Middle frontal gyrus (tissue), 1 donor: ENCODE measurements at regions not wholly inside any gene's neighbourhood (a gene's known extent, or its start where the extent isn't known, plus 50 kb on each side); places are given as distances from the start of the nearest gene placed in this dataset.

Source experiments
- DNase-seq: peaks from one replicate; pipeline ENCODE4 v3.0.0-alpha.2; 2015; ENCODE audit warnings: low spot score; ENCODE audit errors: extremely low spot score

DNA sequence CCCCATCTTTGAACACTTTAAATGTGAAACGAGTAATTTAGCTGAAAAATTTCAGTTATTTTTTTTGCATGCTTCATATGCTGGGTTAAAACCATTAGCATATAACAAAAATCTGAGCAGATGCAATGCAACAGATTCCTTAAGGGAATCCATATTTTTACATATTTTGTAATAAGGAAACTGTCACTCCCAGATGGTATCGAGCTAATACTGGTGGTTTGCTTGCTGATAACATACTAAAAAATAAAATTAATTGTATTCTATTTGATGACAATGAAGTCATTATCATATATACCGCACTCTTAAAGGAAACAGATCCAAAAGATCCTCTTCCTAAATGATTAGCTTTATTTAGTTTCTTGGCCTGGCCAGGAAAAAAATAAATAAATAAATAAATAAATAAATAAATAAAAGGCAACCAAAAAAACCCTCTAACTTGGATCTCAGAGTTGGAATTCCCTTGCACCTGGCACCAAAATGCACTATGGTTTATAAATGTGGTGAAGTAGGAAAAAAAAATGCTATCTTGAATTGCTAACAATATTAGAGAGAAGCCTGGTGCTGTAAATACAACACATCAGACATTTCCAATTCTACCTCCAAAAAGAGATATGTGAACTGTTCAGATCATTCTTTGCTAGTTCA, 503.2 kb upstream of the ARRDC4 start:
- DNase-seq: no peak

DNA sequence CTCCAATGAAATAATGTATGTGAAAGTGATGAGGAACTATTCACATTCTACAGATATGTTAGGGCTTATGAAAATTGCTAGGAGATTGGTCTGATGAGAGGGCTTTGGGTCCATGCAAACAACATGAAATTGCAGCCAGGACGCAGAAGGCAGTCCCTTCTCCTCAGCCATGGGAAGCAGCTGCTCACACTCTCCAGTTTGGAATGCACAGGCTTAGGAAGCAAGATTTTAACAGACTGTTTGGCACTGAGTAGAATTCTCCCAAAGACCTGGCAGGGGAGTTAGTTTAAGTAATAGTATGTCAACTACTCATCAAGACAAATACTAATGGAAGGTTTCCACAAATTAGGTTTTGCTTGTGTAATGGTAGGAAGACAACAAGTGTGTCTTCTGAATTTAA, 500.7 kb upstream of the ARRDC4 start:
- no peak for DNase-seq

DNA sequence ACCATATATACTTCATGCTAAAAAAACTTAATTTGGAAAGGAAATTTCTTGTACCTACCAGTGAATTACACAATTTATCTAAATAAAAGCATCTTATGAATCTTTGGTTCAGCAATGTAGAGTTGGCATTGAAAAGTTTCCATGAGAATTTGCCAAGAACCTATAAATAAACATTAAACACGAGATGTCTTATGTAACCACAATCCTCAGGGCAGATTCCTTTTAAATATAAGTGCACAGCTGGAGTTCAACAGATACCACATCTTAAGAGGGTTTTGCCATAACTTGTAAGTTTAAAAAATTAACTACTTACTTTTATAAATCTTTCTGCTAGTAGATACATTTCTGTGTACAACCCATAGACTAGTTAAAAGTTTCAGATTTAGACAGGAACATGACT, 499.3 kb upstream of the ARRDC4 start:
- DNase-seq: no peak

GRCh38 chr15:97463696-97464095, 496.8 kb upstream of the ARRDC4 start:
- no peak for DNase-seq

GRCh38 chr15:97470417-97470816, 490.1 kb upstream of the ARRDC4 start:
- DNase-seq: no peak

DNA sequence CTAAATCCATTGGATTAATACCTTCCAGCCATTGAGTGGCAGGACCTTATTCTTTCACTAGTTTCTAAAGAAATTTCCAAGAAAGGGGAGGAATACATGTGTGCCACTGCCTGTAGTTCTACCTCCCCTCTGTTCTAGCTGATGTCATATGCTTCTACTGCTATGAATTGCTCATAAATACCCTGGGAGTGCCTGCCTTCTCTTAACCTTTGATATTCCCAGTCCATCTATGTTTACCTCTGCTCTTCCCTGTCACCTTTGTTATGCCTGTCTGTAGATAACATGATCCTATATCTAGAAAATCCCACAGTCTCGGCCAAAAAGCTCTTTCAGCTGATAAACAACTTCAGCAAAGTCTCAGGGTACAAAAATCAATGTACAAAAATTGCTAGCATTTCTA, 486.9 kb upstream of the ARRDC4 start:
- DNase-seq: no peak

DNA sequence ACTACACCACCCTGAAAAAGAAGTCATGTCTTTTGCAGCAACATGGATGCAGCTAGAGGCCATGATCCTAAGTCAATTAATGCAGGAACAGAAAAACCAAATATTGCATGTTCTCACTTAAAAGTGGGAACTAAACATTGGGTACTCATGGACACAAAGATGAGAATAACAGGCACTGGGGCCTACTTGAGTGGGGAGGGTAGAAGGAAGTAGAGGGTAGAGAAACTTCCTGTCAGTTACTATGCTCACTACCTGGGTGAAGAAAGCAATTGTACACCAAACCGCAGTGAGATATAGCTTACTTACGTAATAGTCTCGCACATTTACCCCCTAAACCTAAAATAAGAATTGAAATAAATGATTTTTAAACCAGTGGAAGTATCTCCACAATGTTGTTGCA, 480.5 kb upstream of the ARRDC4 start:
- no peak for DNase-seq

DNA sequence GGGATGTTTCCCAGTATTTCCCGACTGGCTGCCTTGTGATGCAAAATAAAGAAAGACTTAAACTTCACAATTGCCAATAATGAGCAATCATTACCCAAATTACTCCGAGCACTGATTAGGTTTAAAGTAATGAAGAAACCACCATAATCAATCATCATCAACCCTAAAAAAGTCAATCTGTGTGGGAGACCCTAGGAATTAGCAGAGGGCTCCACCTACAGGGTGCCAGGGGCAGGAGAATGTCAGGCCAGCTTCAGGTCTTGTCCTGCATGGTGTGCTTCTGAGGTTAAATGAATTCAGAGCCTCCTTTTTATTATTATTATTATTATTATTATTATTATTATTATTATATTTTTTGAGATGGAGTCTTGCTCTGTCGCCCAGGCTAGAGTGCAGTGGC, 478.0 kb upstream of the ARRDC4 start:
- DNase-seq: no peak

DNA sequence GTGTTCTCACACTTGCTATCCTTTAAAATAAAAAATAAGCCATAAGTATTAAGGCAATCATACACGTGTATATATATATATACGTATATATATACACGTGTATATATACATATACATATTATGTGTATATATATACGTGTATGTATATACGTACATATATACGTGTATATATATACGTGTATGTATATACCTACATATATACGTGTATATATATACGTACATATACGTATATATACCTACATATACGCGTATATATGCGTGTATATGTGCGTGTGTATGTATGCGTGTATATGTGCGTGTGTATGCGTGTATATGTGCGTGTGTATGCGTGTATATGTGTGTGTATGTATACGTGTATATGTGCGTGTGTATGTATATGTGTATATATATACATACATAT, 477.3 kb upstream of the ARRDC4 start:
- no peak for DNase-seq

DNA sequence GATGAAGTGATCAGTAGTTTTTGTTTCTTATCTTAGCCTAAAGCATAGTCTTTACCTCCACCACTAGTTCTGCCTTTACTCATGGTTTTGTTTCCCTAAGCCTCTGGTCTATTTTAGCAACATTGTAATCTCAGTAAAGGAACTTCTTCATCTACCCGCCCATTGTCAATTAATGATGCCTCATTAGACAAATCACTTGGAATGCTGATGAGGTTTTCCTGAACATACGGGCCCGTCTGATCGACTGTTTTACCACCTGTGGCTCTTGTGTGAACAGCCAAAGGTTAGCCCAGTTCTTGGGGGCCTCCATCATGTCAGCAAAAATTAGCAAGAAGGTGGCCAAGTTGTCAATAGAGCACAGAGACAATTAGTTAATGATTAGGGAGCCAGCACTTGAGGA, 470.1 kb upstream of the ARRDC4 start:
- DNase-seq: no peak

GRCh38 chr15:97501291-97501690, 459.2 kb upstream of the ARRDC4 start:
- no peak for DNase-seq

GRCh38 chr15:97502038-97502437, 458.5 kb upstream of the ARRDC4 start:
- no peak for DNase-seq

- no peak for DNase-seq
Observed at GRCh38 chr15:97504031-97504792, 456.3 kb upstream of the ARRDC4 start.

- DNase-seq: no peak
Observed at GRCh38 chr15:97517737-97518136, 442.8 kb upstream of the ARRDC4 start.

- no peak for DNase-seq
Observed at GRCh38 chr15:97520689-97521088, 439.8 kb upstream of the ARRDC4 start.

GRCh38 chr15:97521381-97522285, 438.9 kb upstream of the ARRDC4 start:
- peak; percentile 47 for DNase-seq

GRCh38 chr15:97522347-97522746, 438.2 kb upstream of the ARRDC4 start:
- DNase-seq: no peak

GRCh38 chr15:97525809-97526208, 434.7 kb upstream of the ARRDC4 start:
- DNase-seq: no peak

DNA sequence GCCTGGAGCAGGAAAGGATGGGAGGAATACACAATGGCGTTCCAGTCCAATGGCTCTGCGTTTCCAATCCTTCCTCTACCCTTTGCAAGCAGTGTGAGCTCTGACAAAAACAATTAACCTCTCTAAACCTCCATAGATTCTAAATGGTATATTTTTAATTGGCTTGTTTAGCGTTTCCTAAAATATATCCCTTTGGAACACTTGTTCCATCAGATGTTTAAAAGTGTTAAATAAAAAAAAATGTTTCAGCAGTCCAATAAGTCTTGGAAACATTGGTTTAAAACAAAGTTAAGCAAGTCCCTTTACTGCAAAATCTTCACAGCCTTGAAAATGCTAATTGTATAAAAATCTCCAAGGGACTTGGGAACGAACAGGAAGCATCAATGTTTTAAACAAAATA, 432.3 kb upstream of the ARRDC4 start:
- no peak for DNase-seq

DNA sequence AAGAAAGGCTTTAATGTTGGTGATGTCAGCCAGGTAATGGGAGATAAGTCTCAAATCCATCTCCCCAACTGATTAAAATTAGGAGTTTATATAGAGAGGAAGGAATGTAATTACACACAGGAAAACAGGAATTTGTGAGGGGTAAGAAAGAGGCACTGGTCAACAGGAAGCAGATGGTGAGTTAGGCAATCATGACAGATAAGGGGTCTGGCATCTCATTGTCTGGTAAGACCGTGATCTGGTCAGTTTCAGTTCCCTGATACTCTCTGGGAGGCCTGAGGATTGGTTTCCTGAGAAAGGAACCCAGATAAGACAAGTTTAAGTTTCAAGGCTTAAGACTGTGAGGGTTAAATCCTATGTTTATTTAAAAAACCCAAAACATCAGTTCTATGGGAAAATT, 414.7 kb upstream of the ARRDC4 start:
- DNase-seq: no peak

DNA sequence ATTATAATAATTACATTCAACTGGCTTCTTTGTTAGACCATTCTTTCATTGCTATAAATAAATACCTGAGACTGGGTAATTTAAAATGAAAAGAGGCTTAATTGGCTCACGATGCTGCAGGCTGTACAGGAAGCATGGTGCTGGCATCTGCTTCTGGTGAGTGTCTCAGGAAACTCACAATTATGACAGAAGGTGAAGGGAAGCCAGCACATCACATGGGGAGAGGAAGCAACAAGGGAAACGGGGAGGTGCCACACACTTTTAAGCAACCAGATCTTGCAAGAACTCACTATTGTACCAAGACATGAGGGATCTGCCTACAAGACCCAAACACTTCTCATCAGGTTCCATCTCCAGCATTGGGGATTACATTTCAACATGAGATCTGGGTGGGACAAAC, 413.1 kb upstream of the ARRDC4 start:
- DNase-seq: no peak

DNA sequence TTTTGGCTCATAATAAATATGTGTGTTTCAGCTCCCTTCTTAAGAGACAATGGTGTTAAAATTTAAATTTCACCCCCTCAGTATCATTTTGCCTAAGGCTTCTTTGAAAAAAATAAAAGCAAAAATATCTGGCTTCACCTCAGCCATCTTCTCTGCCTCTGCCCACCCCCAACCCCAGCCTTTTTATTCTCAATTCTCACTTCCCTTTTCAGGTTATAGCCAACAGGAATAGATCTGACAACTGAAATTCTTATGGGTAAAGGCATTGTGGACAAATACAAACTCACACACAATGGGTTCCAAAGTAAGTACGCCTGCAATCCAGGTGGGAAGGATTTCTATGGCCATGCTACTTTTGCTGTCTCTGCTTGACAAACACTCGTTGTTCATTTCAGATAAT, 399.0 kb upstream of the ARRDC4 start:
- DNase-seq: no peak
